HG03354 (cell line): ENCODE measurements at regions not wholly inside any gene's neighbourhood (a gene's known extent, or its start where the extent isn't known, plus 50 kb on each side); places are given as distances from the start of the nearest gene placed in this dataset.
A peak's percentile ranks its signal among the peaks of the same experiment; 100 is the strongest.

Experiments used
- ATAC-seq: cut with Tn5 transposase; IDR thresholded peaks from one replicate; pipeline ENCODE4 v1.9.1; 2021; ENCODE audit warnings: mild to moderate bottlenecking; ENCODE audit not compliant: unreplicated experiment, poor library complexity, severe bottlenecking

- ATAC-seq: no peak
Measured at GRCh38 chr11:19355601-19356000, 114.9 kb upstream of the E2F8 start.

GRCh38 chr11:19353287-19353850, 112.6 kb upstream of the E2F8 start:
- ATAC-seq: no peak

- ATAC-seq: no peak
Measured at GRCh38 chr11:19352771-19353160, 112.0 kb upstream of the E2F8 start.

GRCh38 chr11:19352072-19352770, 111.5 kb upstream of the E2F8 start:
- no peak for ATAC-seq

- no peak for ATAC-seq
Measured at GRCh38 chr11:19351426-19351825, 110.7 kb upstream of the E2F8 start.

GRCh38 chr11:19350160-19350559, 109.4 kb upstream of the E2F8 start:
- no peak for ATAC-seq

GRCh38 chr11:19349340-19350025, 108.7 kb upstream of the E2F8 start:
- ATAC-seq: no peak

- no peak for ATAC-seq
Measured at GRCh38 chr11:19347911-19348310, 107.2 kb upstream of the E2F8 start.

GRCh38 chr11:19345848-19346681, 105.3 kb upstream of the E2F8 start:
- ATAC-seq: peak; percentile 15

GRCh38 chr11:19345519-19345847, 104.7 kb upstream of the E2F8 start:
- peak; percentile 6 for ATAC-seq

- ATAC-seq: peak; percentile 47
Measured at GRCh38 chr11:19344661-19345518, 104.1 kb upstream of the E2F8 start.

GRCh38 chr11:19342036-19342435, 101.3 kb upstream of the E2F8 start:
- no peak for ATAC-seq

- ATAC-seq: no peak
Measured at GRCh38 chr11:19338375-19338774, 97.6 kb upstream of the E2F8 start.

GRCh38 chr11:19337779-19338178, 97.0 kb upstream of the E2F8 start:
- ATAC-seq: no peak

- ATAC-seq: no peak
Measured at GRCh38 chr11:19336331-19336730, 95.6 kb upstream of the E2F8 start.

GRCh38 chr11:19332476-19332875, 91.7 kb upstream of the E2F8 start:
- no peak for ATAC-seq

- ATAC-seq: no peak
Measured at GRCh38 chr11:19330416-19330815, 89.7 kb upstream of the E2F8 start.

- no peak for ATAC-seq
Measured at GRCh38 chr11:19329970-19330369, 89.2 kb upstream of the E2F8 start.

GRCh38 chr11:19328586-19329311, 88.0 kb upstream of the E2F8 start:
- ATAC-seq: no peak
